ENCODE measurements at regions not wholly inside any gene's neighbourhood (a gene's known extent, or its start where the extent isn't known, plus 50 kb on each side); places are given as distances from the start of the nearest gene placed in this dataset.

DNA sequence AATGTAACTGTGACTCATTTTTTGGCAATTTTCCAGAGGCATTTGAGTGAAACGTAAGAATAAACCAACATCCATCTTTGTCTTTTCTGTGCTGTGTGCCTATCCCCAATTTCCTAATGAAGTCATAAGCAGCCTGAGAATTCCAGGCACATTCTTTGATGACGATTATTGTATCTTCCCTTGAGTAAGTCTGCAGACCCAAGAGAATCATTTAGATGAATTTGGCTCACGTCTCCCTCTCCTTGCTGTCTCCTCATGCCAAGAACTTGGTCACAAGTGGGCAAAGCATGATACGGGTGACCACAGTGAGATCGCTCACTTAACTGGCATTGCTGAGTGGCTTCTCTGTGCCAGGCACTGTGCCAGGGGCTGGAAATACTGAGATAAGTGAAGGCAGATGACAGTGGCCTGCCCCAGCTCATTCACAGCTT, 384.5 kb upstream of the IL12A start:
- TF ChIP-seq POLR2A (IDR thresholded peaks at IDR 0.05; ENCODE audit: extremely low read depth, insufficient read length), result no peak
- TF ChIP-seq, protein P1, sequence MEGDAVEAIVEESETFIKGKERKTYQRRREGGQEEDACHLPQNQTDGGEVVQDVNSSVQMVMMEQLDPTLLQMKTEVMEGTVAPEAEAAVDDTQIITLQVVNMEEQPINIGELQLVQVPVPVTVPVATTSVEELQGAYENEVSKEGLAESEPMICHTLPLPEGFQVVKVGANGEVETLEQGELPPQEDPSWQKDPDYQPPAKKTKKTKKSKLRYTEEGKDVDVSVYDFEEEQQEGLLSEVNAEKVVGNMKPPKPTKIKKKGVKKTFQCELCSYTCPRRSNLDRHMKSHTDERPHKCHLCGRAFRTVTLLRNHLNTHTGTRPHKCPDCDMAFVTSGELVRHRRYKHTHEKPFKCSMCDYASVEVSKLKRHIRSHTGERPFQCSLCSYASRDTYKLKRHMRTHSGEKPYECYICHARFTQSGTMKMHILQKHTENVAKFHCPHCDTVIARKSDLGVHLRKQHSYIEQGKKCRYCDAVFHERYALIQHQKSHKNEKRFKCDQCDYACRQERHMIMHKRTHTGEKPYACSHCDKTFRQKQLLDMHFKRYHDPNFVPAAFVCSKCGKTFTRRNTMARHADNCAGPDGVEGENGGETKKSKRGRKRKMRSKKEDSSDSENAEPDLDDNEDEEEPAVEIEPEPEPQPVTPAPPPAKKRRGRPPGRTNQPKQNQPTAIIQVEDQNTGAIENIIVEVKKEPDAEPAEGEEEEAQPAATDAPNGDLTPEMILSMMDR (IDR thresholded peaks at IDR 0.05; ENCODE audit: low read depth, low read length), result no peak
- TF ChIP-seq, protein P2, sequence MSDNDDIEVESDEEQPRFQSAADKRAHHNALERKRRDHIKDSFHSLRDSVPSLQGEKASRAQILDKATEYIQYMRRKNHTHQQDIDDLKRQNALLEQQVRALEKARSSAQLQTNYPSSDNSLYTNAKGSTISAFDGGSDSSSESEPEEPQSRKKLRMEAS (IDR thresholded peaks at IDR 0.05; ENCODE audit: low read depth, low read length), result no peak
- no peak for TF ChIP-seq MYC (IDR thresholded peaks at IDR 0.05; ENCODE audit: low read depth, low read length)

All from NB4 (cell line).